Gastrocnemius medialis (tissue), 4 donors: ENCODE measurements at regions not wholly inside any gene's neighbourhood (a gene's known extent, or its start where the extent isn't known, plus 50 kb on each side); places are given as distances from the start of the nearest gene placed in this dataset.

Experiments
- CTCF ChIP-seq, 5 experiments: fragments of 450-650 bp in 3 of 5; fragments of 200-600 bp in 2 of 5; sonication (generic) in 2 of 5; IDR thresholded peaks in 4 of 5; conservative IDR thresholded peaks in 1 of 5; 1 replicate in 4 of 5; 2 replicates in 1 of 5; pipeline ENCODE4 v1.5.1; 2016 to 2019; ENCODE audit warnings: antibody characterized with exemption in 5 of 5, mild to moderate bottlenecking in 3 of 5, moderate library complexity in 3 of 5
- POLR2A ChIP-seq, 2 donors: fragments of 450-650 bp; IDR thresholded peaks; one replicate each; pipeline ENCODE4 v1.6.1; 2017; ENCODE audit warnings: antibody characterized with exemption in 2 of 2, mild to moderate bottlenecking in 2 of 2, moderate library complexity in 2 of 2

GRCh38 chr9:21656776-21657674 is 145.4 kb upstream of the MTAP start:
- TF ChIP-seq CTCF (IDR thresholded peaks at IDR 0.05 in 4 of 5, conservative IDR thresholded peaks at IDR 0.05 in 1 of 5), result no peak
- no peak for TF ChIP-seq POLR2A (IDR thresholded peaks at IDR 0.05)
